ENCODE measurements at regions not wholly inside any gene's neighbourhood (a gene's known extent, or its start where the extent isn't known, plus 50 kb on each side); places are given as distances from the start of the nearest gene placed in this dataset.

DNA sequence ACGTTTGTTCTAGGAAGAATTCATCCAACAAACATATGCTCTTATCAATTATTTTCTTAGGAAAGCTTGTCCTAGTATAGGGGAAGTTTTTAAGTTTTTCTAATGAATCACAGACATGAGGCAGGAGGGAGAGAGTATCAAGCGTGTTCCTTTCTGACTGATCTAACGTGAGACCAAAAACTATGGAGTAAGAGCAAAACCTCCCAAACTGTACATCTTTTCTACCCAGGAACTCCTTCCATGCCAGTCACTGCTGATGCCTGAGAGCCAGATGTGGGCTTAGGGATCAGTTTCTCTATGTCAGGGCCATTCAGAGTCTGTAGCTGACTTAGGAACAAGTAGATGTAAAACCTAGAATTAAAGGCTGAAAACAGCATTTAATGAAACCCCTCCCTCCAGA, 51.7 kb upstream of the NFIB start:
- TF ChIP-seq, protein P1, sequence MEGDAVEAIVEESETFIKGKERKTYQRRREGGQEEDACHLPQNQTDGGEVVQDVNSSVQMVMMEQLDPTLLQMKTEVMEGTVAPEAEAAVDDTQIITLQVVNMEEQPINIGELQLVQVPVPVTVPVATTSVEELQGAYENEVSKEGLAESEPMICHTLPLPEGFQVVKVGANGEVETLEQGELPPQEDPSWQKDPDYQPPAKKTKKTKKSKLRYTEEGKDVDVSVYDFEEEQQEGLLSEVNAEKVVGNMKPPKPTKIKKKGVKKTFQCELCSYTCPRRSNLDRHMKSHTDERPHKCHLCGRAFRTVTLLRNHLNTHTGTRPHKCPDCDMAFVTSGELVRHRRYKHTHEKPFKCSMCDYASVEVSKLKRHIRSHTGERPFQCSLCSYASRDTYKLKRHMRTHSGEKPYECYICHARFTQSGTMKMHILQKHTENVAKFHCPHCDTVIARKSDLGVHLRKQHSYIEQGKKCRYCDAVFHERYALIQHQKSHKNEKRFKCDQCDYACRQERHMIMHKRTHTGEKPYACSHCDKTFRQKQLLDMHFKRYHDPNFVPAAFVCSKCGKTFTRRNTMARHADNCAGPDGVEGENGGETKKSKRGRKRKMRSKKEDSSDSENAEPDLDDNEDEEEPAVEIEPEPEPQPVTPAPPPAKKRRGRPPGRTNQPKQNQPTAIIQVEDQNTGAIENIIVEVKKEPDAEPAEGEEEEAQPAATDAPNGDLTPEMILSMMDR (IDR thresholded peaks at IDR 0.05) = no peak
- no peak for TF ChIP-seq POLR2A (IDR thresholded peaks at IDR 0.05)
- TF ChIP-seq POLR2AphosphoS5 (IDR thresholded peaks at IDR 0.05) = no peak
